OCI-LY7 (cell line): ENCODE measurements at regions not wholly inside any gene's neighbourhood (a gene's known extent, or its start where the extent isn't known, plus 50 kb on each side); places are given as distances from the start of the nearest gene placed in this dataset.
"Not testable (repeated sequence)": the region's sequence is repeated elsewhere in the genome, so short reads cannot be mapped to it uniquely, and the experiment has no call there.

ENCODE experiments used
- BruUV-seq: library from RNA; stranded (reverse); fragments of 400-500 nt; replicated peaks from 2 replicates; lab custom pipeline; 2021; lab: Mats Ljungman, UMichigan
- CTCF ChIA-PET: fragments of 300-600 bp; sonication (Branson Sonifier 250); formaldehyde crosslinking; loops from one replicate; lab custom pipeline; 2022; ENCODE audit warnings: antibody characterized with exemption; ENCODE audit not compliant: unreplicated experiment; lab: Charles Lee
- POLR2A ChIA-PET: fragments of 300-600 bp; sonication (Branson Sonifier 250); formaldehyde crosslinking; loops from one replicate; lab custom pipeline; 2022; ENCODE audit warnings: antibody characterized with exemption; lab: Charles Lee
- DNase-seq: peaks from one replicate; pipeline ENCODE4 v3.0.0-alpha.2; 2015; ENCODE audit warnings: low spot score
- H2AFZ ChIP-seq: fragments of 200-600 bp; sonication (generic), shearing (Covaris generic); 2 replicates; pipeline ENCODE4 v1.6.1; 2014; ENCODE audit warnings: mild to moderate bottlenecking, antibody characterized with exemption, low read length, moderate library complexity
- H3K27ac ChIP-seq: fragments of 200-600 bp; sonication (generic); 2 replicates; pipeline ENCODE4 v1.5.1; 2014; ENCODE audit warnings: mixed run types, low read depth, mild to moderate bottlenecking, moderate library complexity, low read length, inconsistent platforms; ENCODE audit not compliant: poor library complexity, severe bottlenecking
- H3K36me3 ChIP-seq: fragments of 200-600 bp; sonication (generic); 2 replicates; pipeline ENCODE4 v1.6.1; 2014; ENCODE audit warnings: mild to moderate bottlenecking, antibody characterized with exemption, low read length, moderate library complexity, mixed read lengths; ENCODE audit not compliant: insufficient read depth
- H3K4me1 ChIP-seq: fragments of 200-600 bp; sonication (generic); 2 replicates; pipeline ENCODE4 v1.5.1; 2014; ENCODE audit warnings: mild to moderate bottlenecking, low read length; ENCODE audit not compliant: insufficient read depth, poor library complexity, severe bottlenecking
- H3K4me2 ChIP-seq: fragments of 200-600 bp; sonication (generic); 2 replicates; pipeline ENCODE4 v1.6.1; 2014; ENCODE audit warnings: mild to moderate bottlenecking, low read length
- H3K4me3 ChIP-seq: fragments of 200-600 bp; sonication (generic); 2 replicates; pipeline ENCODE4 v1.5.1; 2014; ENCODE audit warnings: mild to moderate bottlenecking, low read depth, low read length; ENCODE audit not compliant: poor library complexity, severe bottlenecking
- H3K79me2 ChIP-seq: fragments of 200-600 bp; sonication (generic); 2 replicates; pipeline ENCODE4 v1.6.1; 2016; ENCODE audit warnings: low read depth, mild to moderate bottlenecking, low read length, moderate library complexity, mixed read lengths; ENCODE audit not compliant: insufficient read depth
- H3K9me2 ChIP-seq: fragments of 200-600 bp; sonication (generic); 2 replicates; pipeline ENCODE4 v1.6.1; 2016; ENCODE audit warnings: mild to moderate bottlenecking, low read length, mixed read lengths; ENCODE audit not compliant: insufficient read depth
- H3K9me3 ChIP-seq: fragments of 200-600 bp; sonication (generic); 2 replicates; pipeline ENCODE4 v1.6.1; 2014; ENCODE audit warnings: mild to moderate bottlenecking, mixed run types, low read length, mixed read lengths
- H4K20me1 ChIP-seq: fragments of 200-600 bp; sonication (generic); 2 replicates; pipeline ENCODE4 v1.6.1; 2014; ENCODE audit warnings: mild to moderate bottlenecking, antibody characterized with exemption, low read length, moderate library complexity, mixed read lengths; ENCODE audit not compliant: insufficient read depth
- EZH2phosphoT487 ChIP-seq: fragments of 200-600 bp; sonication (generic); IDR thresholded peaks from 2 replicates; pipeline ENCODE4 v1.6.1; 2018; ENCODE audit warnings: low read depth, borderline replicate concordance, mild to moderate bottlenecking, mixed run types, antibody characterized with exemption, low read length, moderate library complexity, mixed read lengths
- intact Hi-C: fragments of 100-400 bp; cut with micrococcal nuclease; formaldehyde crosslinking; loops from one replicate; pipeline ENCODE4 v1.10.0; 2022; ENCODE audit not compliant: unreplicated experiment
- TF ChIP-seq, protein P1 (sequence below): fragments of 200-600 bp; sonication (generic); conservative IDR thresholded peaks from 2 replicates; pipeline ENCODE4 v1.5.1; 2014; ENCODE audit warnings: mild to moderate bottlenecking, antibody characterized with exemption, low read length, moderate library complexity, mixed read lengths

DNA sequence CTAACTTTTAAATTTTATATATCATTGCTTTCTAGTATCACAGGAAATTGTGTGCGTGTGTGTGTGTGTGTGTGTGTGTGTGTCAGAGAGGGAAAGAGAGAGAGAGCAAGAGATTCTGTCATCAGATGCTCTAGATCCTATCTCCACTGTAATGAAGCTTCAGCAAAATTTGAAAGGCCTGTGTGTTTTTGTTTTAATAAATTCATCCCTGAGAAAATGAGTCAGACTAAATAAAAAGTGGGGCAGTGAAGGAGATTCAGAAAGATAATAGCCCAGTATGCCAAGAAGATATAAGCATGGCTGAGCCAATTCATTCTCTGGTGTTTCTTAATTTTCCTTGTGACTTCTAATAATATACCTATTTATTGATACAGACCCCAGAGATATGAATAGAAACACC lies 184.2 kb upstream of the TMEM196 start:
- intact Hi-C loops: no loop called here
- Histone ChIP-seq H3K79me2 (no peaks in the 10 kb centered on the region), H3K4me3 (no peak overlapping the region), H3K27ac (no peak overlapping the region), H4K20me1 (no peaks in the 10 kb centered on the region), H3K36me3 (no peaks in the 10 kb centered on the region), H3K4me2 (no peak overlapping the region), H3K9me2 (no peaks in the 10 kb centered on the region), H3K9me3 (no peaks in the 10 kb centered on the region), H3K4me1 (no peaks in the 10 kb centered on the region), H2AFZ (no peak overlapping the region)
- no TSS peak for BruUV-seq
- ChIA-PET POLR2A (no interaction called here), CTCF (no interaction called here)
- TF ChIP-seq, protein P1, sequence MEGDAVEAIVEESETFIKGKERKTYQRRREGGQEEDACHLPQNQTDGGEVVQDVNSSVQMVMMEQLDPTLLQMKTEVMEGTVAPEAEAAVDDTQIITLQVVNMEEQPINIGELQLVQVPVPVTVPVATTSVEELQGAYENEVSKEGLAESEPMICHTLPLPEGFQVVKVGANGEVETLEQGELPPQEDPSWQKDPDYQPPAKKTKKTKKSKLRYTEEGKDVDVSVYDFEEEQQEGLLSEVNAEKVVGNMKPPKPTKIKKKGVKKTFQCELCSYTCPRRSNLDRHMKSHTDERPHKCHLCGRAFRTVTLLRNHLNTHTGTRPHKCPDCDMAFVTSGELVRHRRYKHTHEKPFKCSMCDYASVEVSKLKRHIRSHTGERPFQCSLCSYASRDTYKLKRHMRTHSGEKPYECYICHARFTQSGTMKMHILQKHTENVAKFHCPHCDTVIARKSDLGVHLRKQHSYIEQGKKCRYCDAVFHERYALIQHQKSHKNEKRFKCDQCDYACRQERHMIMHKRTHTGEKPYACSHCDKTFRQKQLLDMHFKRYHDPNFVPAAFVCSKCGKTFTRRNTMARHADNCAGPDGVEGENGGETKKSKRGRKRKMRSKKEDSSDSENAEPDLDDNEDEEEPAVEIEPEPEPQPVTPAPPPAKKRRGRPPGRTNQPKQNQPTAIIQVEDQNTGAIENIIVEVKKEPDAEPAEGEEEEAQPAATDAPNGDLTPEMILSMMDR: no peak
- TF ChIP-seq EZH2phosphoT487: no peak
- DNase-seq: no peak

DNA sequence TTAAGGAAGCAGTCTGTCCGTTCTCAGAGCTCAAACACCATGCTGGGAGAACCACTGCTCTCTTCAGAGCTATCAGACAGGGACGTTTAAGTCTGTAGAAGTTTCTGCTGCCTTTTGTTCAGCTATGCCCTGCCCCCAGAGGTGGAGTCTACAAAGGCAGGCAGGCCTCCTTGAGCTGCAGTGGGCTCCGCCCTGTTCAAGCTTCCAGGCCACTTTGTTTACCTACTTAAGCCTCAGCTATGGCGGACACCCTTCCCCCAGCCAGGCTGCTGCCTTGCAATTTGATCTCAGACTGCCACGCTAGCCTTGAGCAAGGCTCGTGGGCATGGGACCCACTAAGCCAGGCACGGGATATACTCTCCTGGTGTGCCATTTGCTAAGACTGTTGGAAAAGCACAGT lies 180.7 kb upstream of the TMEM196 start:
- H2AFZ ChIP-seq, DNase-seq, H3K9me3 ChIP-seq, H3K4me1 ChIP-seq, H3K4me3 ChIP-seq, H3K36me3 ChIP-seq, H3K9me2 ChIP-seq, H4K20me1 ChIP-seq, CTCF ChIA-PET, H3K4me2 ChIP-seq, intact Hi-C loops, H3K79me2 ChIP-seq, H3K27ac ChIP-seq, BruUV-seq: not testable (repeated sequence)
- POLR2A ChIA-PET: interaction anchor here (0.6 kb wide), 3 partner anchors 35 to 362 kb away, joined by 3 to 6 read pairs (median 3); no protein-coding TSS in a partner anchor

DNA sequence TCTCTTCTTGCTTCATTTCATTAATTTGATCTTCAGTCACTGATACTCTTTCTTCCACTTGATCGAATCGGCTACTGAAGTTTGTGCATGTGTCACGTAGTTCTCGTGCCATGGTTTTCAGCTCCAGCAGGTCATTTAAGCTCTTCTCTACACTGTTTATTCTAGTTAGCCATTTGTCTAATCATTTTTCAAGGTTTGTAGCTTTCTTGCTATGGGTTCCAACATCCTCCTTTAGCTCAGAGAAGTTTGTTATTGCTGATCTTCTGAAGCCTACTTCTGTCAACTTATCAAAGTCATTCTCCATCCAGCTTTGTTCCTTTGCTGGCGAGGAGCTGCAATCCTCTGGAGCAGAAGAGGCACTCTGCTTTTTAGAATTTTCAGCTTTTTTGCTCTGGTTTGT lies 180.0 kb upstream of the TMEM196 start:
- H3K36me3 ChIP-seq: not testable (repeated sequence)

DNA sequence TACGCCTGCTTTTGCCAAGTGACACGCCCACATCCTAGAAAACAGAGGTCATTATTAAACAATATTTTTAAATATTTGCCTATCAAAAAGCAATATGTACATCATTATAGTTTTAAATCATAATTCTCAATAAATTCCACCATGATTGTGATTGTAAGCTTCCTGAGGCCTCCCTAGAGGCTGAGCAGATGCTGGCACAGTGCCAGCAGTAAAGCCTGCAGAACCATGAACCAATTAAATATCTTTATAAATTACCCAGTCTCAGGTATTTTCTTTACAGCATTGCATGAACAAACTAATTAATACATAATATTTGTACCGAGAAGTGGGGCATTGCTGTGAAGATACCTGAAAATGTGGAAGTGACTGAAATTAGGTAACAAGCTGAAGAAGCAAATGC lies 174.7 kb upstream of the TMEM196 start:
- ChIA-PET POLR2A (no interaction called here), CTCF (no interaction called here)
- Histone ChIP-seq H3K36me3 (no peaks in the 10 kb centered on the region), H3K9me3 (no peaks in the 10 kb centered on the region), H3K27ac (no peak overlapping the region), H3K79me2 (no peaks in the 10 kb centered on the region), H3K4me3 (no peak overlapping the region), H3K9me2 (no peaks in the 10 kb centered on the region), H3K4me2 (no peak overlapping the region), H3K4me1 (no peaks in the 10 kb centered on the region), H4K20me1 (no peaks in the 10 kb centered on the region), H2AFZ (no peak overlapping the region)
- TF ChIP-seq EZH2phosphoT487: no peak
- TF ChIP-seq, protein P1: no peak
- no peak for DNase-seq
- BruUV-seq: no TSS peak
- intact Hi-C loops: no loop called here

More for the DNA sequence above, 180.0 kb upstream of the TMEM196 start:
- H2AFZ ChIP-seq, H3K9me3 ChIP-seq, H3K4me2 ChIP-seq, H3K4me3 ChIP-seq, H3K4me1 ChIP-seq, H3K27ac ChIP-seq, CTCF ChIA-PET, H3K9me2 ChIP-seq, intact Hi-C loops, H4K20me1 ChIP-seq, H3K79me2 ChIP-seq, DNase-seq, BruUV-seq: not testable (repeated sequence)
- POLR2A ChIA-PET: interaction anchor here (0.6 to 0.9 kb wide), 2 partner anchors 10 to 36 kb away, joined by 3 to 6 read pairs; no protein-coding TSS in a partner anchor
